ENCODE measurements at regions not wholly inside any gene's neighbourhood (a gene's known extent, or its start where the extent isn't known, plus 50 kb on each side); places are given as distances from the start of the nearest gene placed in this dataset.

GRCh38 chr2:16293871-16294270 lies 353.5 kb downstream of the MYCN start:
- DNase-seq (ENCODE audit: low read depth), result no peak

- DNase-seq (ENCODE audit: low read depth), result no peak
Measured at GRCh38 chr2:16293398-16293797, 353.0 kb downstream of the MYCN start.

GRCh38 chr2:16291731-16292550 lies 351.6 kb downstream of the MYCN start:
- no peak for DNase-seq (ENCODE audit: low read depth)

GRCh38 chr2:16291226-16291625 lies 350.9 kb downstream of the MYCN start:
- DNase-seq (ENCODE audit: low read depth), result no peak

- DNase-seq (ENCODE audit: low read depth), result no peak
Measured at GRCh38 chr2:16290311-16291020, 350.1 kb downstream of the MYCN start.

- no peak for DNase-seq (ENCODE audit: low read depth)
Measured at GRCh38 chr2:16288371-16289112, 348.2 kb downstream of the MYCN start.

GRCh38 chr2:16287831-16288230 lies 347.5 kb downstream of the MYCN start:
- DNase-seq (ENCODE audit: low read depth), result no peak

- no peak for DNase-seq (ENCODE audit: low read depth)
Measured at GRCh38 chr2:16287281-16287680, 346.9 kb downstream of the MYCN start.

GRCh38 chr2:16285813-16286510 lies 345.6 kb downstream of the MYCN start:
- DNase-seq (ENCODE audit: low read depth), result no peak

- DNase-seq (ENCODE audit: low read depth), result no peak
Measured at GRCh38 chr2:16284941-16285625, 344.7 kb downstream of the MYCN start.

- no peak for DNase-seq (ENCODE audit: low read depth)
Measured at GRCh38 chr2:16283071-16283850, 342.9 kb downstream of the MYCN start.

- no peak for DNase-seq (ENCODE audit: low read depth)
Measured at GRCh38 chr2:16282511-16282910, 342.2 kb downstream of the MYCN start.

GRCh38 chr2:16281451-16282335 lies 341.3 kb downstream of the MYCN start:
- no peak for DNase-seq (ENCODE audit: low read depth)

- DNase-seq (ENCODE audit: low read depth), result no peak
Measured at GRCh38 chr2:16280081-16280480, 339.7 kb downstream of the MYCN start.

- DNase-seq (ENCODE audit: low read depth), result no peak
Measured at GRCh38 chr2:16279641-16280040, 339.3 kb downstream of the MYCN start.

- no peak for DNase-seq (ENCODE audit: low read depth)
Measured at GRCh38 chr2:16279201-16279570, 338.8 kb downstream of the MYCN start.

GRCh38 chr2:16278421-16279200 lies 338.3 kb downstream of the MYCN start:
- DNase-seq (ENCODE audit: low read depth), result no peak

- no peak for DNase-seq (ENCODE audit: low read depth)
Measured at GRCh38 chr2:16277117-16277516, 336.8 kb downstream of the MYCN start.

- DNase-seq (ENCODE audit: low read depth), result no peak
Measured at GRCh38 chr2:16275661-16276060, 335.3 kb downstream of the MYCN start.

All from activated T-helper 1 cell treated with Interleukin-2 at 50 U/mL for 16 hours (primary cell).